Right atrium auricular region (tissue), 2 donors: ENCODE measurements at regions not wholly inside any gene's neighbourhood (a gene's known extent, or its start where the extent isn't known, plus 50 kb on each side); places are given as distances from the start of the nearest gene placed in this dataset.
A peak's percentile ranks its signal among the peaks of the same experiment; 100 is the strongest.

Source experiments
- DNase-seq: peaks from one replicate; pipeline ENCODE4 v3.0.0-alpha.2; 2019; ENCODE audit warnings: low spot score
- H3K27ac ChIP-seq, 2 donors: fragments of 200-600 bp; sonication (generic); 1 replicate in 1 of 2; 2 replicates in 1 of 2; pipeline ENCODE4 v1.5.1; 2016 to 2019
- H3K27me3 ChIP-seq, 2 donors: fragments of 200-600 bp; sonication (generic); one replicate each; pipeline versions ENCODE4 v1.5.1 to v1.6.0; 2017 to 2019
- H3K36me3 ChIP-seq: fragments of 200-600 bp; sonication (generic); one replicate; pipeline ENCODE4 v1.5.1; 2016
- H3K4me1 ChIP-seq, 2 donors: fragments of 200-600 bp; sonication (generic); one replicate each; pipeline versions ENCODE4 v1.5.1 to v1.6.0; 2017 to 2019
- H3K4me3 ChIP-seq, 2 donors: fragments of 200-600 bp; sonication (generic); 1 replicate in 1 of 2; 2 replicates in 1 of 2; pipeline ENCODE4 v1.5.1; 2017 to 2019; ENCODE audit warnings: mild to moderate bottlenecking in 1 of 2, moderate library complexity in 1 of 2
- H3K9me3 ChIP-seq, 2 donors: fragments of 200-600 bp; sonication (generic); one replicate each; pipeline ENCODE4 v1.5.1; 2019
- CTCF ChIP-seq, 2 donors: fragments of 200-600 bp; sonication (generic); IDR thresholded peaks; one replicate each; pipeline ENCODE4 v1.5.1; 2019; ENCODE audit warnings: antibody characterized with exemption in 2 of 2

GRCh38 chr9:99335280-99335679 lies 113.2 kb downstream of the SEC61B start:
- Histone ChIP-seq H3K27ac (no peak overlapping the region), H3K4me3 (no peak overlapping the region), H3K9me3 (no peaks in the 10 kb centered on the region), H3K36me3 (no peaks in the 10 kb centered on the region), H3K27me3 (no peaks in the 10 kb centered on the region), H3K4me1 (no peaks in the 10 kb centered on the region)
- TF ChIP-seq CTCF (IDR thresholded peaks at IDR 0.05) = no peak
- no peak for DNase-seq

GRCh38 chr9:99336005-99336404 lies 113.9 kb downstream of the SEC61B start:
- Histone ChIP-seq H3K27ac (peak overlapping the region in 1 of 2 donors; percentile 7), H3K36me3 (no peaks in the 10 kb centered on the region), H3K4me1 (no peaks in the 10 kb centered on the region), H3K4me3 (no peak overlapping the region), H3K27me3 (no peaks in the 10 kb centered on the region), H3K9me3 (no peaks in the 10 kb centered on the region)
- no peak for DNase-seq
- no peak for TF ChIP-seq CTCF (IDR thresholded peaks at IDR 0.05)

- TF ChIP-seq CTCF (IDR thresholded peaks at IDR 0.05) = no peak
- no peaks in the 10 kb centered on the region for H3K4me1 ChIP-seq
- H3K9me3 ChIP-seq = no peaks in the 10 kb centered on the region
- H3K36me3 ChIP-seq = no peaks in the 10 kb centered on the region
- no peak overlapping the region for H3K4me3 ChIP-seq
- H3K27ac ChIP-seq = no peak overlapping the region
- no peak for DNase-seq
- H3K27me3 ChIP-seq = no peaks in the 10 kb centered on the region
Measured at GRCh38 chr9:99336531-99336930, 114.4 kb downstream of the SEC61B start.

GRCh38 chr9:99340281-99340680 lies 118.2 kb downstream of the SEC61B start:
- no peak for TF ChIP-seq CTCF (IDR thresholded peaks at IDR 0.05)
- H3K9me3 ChIP-seq = no peaks in the 10 kb centered on the region
- no peaks in the 10 kb centered on the region for H3K27me3 ChIP-seq
- H3K4me1 ChIP-seq = no peaks in the 10 kb centered on the region
- H3K27ac ChIP-seq = no peak overlapping the region
- H3K4me3 ChIP-seq = no peak overlapping the region
- H3K36me3 ChIP-seq = no peaks in the 10 kb centered on the region
- DNase-seq = no peak

GRCh38 chr9:99341686-99342085 lies 119.6 kb downstream of the SEC61B start:
- no peak for TF ChIP-seq CTCF (IDR thresholded peaks at IDR 0.05)
- Histone ChIP-seq H3K27me3 (no peaks in the 10 kb centered on the region), H3K9me3 (no peaks in the 10 kb centered on the region)

GRCh38 chr9:99345451-99345850 lies 123.4 kb downstream of the SEC61B start:
- Histone ChIP-seq H3K36me3 (no peaks in the 10 kb centered on the region), H3K27me3 (no peaks in the 10 kb centered on the region), H3K9me3 (no peaks in the 10 kb centered on the region), H3K27ac (no peak overlapping the region), H3K4me1 (no peaks in the 10 kb centered on the region), H3K4me3 (no peak overlapping the region)
- DNase-seq = no peak
- no peak for TF ChIP-seq CTCF (IDR thresholded peaks at IDR 0.05)

More at GRCh38 chr9:99341686-99342085, 119.6 kb downstream of the SEC61B start:
- Histone ChIP-seq H3K4me3 (no peak overlapping the region), H3K36me3 (no peaks in the 10 kb centered on the region), H3K27ac (no peak overlapping the region), H3K4me1 (no peaks in the 10 kb centered on the region)
- DNase-seq = no peak
